ENCODE measurements at regions not wholly inside any gene's neighbourhood (a gene's known extent, or its start where the extent isn't known, plus 50 kb on each side); places are given as distances from the start of the nearest gene placed in this dataset.

DNA sequence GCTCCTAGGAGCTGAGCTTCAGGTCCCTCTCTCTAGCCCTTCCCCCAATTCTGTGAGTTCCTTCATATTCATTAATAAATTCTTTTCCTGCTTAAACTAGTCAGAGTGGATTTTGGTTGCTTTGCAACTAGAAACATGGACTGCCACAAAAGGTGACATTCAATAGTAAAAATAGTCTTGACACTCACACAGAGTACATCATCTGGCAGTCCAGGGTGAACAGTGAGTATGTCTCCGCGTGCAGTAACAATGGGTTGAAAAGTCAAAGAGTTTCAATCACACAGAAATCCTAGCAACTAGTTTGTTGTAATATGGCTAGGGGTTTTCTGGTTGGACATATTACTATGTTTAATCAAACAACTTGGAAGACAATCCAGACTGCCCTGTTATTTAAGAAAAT lies 168.8 kb upstream of the TBX20 start:
- TF ChIP-seq EP300 (IDR thresholded peaks at IDR 0.05; ENCODE audit: low read depth) (no peak), POLR2A (IDR thresholded peaks at IDR 0.05) (no peak), POLR2AphosphoS5 (IDR thresholded peaks at IDR 0.05) (no peak)
- TF ChIP-seq, protein P1, sequence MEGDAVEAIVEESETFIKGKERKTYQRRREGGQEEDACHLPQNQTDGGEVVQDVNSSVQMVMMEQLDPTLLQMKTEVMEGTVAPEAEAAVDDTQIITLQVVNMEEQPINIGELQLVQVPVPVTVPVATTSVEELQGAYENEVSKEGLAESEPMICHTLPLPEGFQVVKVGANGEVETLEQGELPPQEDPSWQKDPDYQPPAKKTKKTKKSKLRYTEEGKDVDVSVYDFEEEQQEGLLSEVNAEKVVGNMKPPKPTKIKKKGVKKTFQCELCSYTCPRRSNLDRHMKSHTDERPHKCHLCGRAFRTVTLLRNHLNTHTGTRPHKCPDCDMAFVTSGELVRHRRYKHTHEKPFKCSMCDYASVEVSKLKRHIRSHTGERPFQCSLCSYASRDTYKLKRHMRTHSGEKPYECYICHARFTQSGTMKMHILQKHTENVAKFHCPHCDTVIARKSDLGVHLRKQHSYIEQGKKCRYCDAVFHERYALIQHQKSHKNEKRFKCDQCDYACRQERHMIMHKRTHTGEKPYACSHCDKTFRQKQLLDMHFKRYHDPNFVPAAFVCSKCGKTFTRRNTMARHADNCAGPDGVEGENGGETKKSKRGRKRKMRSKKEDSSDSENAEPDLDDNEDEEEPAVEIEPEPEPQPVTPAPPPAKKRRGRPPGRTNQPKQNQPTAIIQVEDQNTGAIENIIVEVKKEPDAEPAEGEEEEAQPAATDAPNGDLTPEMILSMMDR (IDR thresholded peaks at IDR 0.05) = no peak

All from transverse colon (tissue), 4 donors.